GM12878 (cell line): ENCODE measurements at regions not wholly inside any gene's neighbourhood (a gene's known extent, or its start where the extent isn't known, plus 50 kb on each side); places are given as distances from the start of the nearest gene placed in this dataset.

Experiments used
- ATAC-seq: fragments of 200-7000 bp; cut with Tn5 transposase; 3 replicates; pipeline ENCODE4 v1.9.1; 2020; ENCODE audit warnings: mild to moderate bottlenecking, moderate library complexity
- BruUV-seq: library from RNA; stranded (reverse); fragments of 400-500 nt; replicated peaks from 2 replicates; lab custom pipeline; 2021; lab: Mats Ljungman, UMichigan
- CTCF ChIA-PET: fragments of 300-600 bp; sonication (Branson Sonifier 250); formaldehyde crosslinking; extraction: SDS; loops from one replicate; lab custom pipeline; 2021; ENCODE audit warnings: inconsistent platforms; lab: Yijun Ruan, JAX
- POLR2A ChIA-PET: fragments of 350-600 bp; formaldehyde crosslinking; extraction: SDS; loops from one replicate; lab custom pipeline; 2021; ENCODE audit warnings: inconsistent platforms; lab: Charles Lee
- RAD21 ChIA-PET: fragments of 300-600 bp; sonication (Branson Sonifier 250); formaldehyde crosslinking; loops from one replicate; lab custom pipeline; 2023; ENCODE audit warnings: antibody characterized with exemption; ENCODE audit not compliant: unreplicated experiment; lab: Charles Lee
- SMC1A ChIA-PET: fragments of 300-600 bp; sonication (Branson Sonifier 250); formaldehyde crosslinking; loops from one replicate; lab custom pipeline; 2023; ENCODE audit not compliant: unreplicated experiment, uncharacterized antibody; lab: Charles Lee
- DNase-seq: peaks from one replicate; pipeline ENCODE4 v3.0.0-alpha.2; 2011; ENCODE audit warnings: low read depth, low spot score
- FAIRE-seq: peaks from 3 replicates; lab custom pipeline; 2011; peaks lifted over from hg19 to GRCh38; lab: Jason Lieb, UNC
- H2AFZ ChIP-seq: 2 replicates; pipeline ENCODE4 v1.6.0; 2011; ENCODE audit warnings: low read depth, low read length, control low read depth; ENCODE audit not compliant: control insufficient read depth
- H3K27ac ChIP-seq: 2 replicates; pipeline ENCODE4 v1.5.1; 2011; ENCODE audit warnings: control low read depth; ENCODE audit not compliant: control insufficient read depth, insufficient read depth
- H3K27me3 ChIP-seq, 2 experiments: replicated peaks in 1 of 2; 2 replicates each; pipeline versions ENCODE4 v1.6.0 to v1.6.1; 2011; ENCODE audit warnings: low read length in 1 of 2; ENCODE audit not compliant: control insufficient read depth in 2 of 2, insufficient read depth in 2 of 2
- H3K36me3 ChIP-seq, 2 experiments: 2 replicates each; pipeline ENCODE4 v1.5.1; 2011; ENCODE audit warnings: low read length in 1 of 2; ENCODE audit not compliant: control insufficient read depth in 2 of 2, insufficient read depth in 2 of 2
- H3K4me1 ChIP-seq: 2 replicates; pipeline ENCODE4 v1.6.1; 2011; ENCODE audit warnings: mild to moderate bottlenecking, low read length, moderate library complexity, mixed read lengths; ENCODE audit not compliant: control insufficient read depth, insufficient read depth
- H3K4me2 ChIP-seq: 2 replicates; pipeline ENCODE4 v1.6.0; 2011; ENCODE audit warnings: control low read depth; ENCODE audit not compliant: control insufficient read depth, insufficient read depth
- H3K4me3 ChIP-seq: fragments of 200-600 bp; sonication (generic); 2 replicates; pipeline ENCODE4 v1.5.1; 2016
- H3K79me2 ChIP-seq: 2 replicates; pipeline ENCODE4 v1.6.0; 2011; ENCODE audit warnings: low read length; ENCODE audit not compliant: control insufficient read depth, insufficient read depth
- H3K9ac ChIP-seq: 2 replicates; pipeline ENCODE4 v1.8.0; 2011; ENCODE audit warnings: low read length, control low read depth, mixed read lengths; ENCODE audit not compliant: control insufficient read depth, insufficient read depth
- H3K9me3 ChIP-seq: replicated peaks from 3 replicates; pipeline ENCODE4 v1.5.1; 2011; ENCODE audit warnings: mild to moderate bottlenecking, low read length; ENCODE audit not compliant: control insufficient read depth, insufficient read depth
- H4K20me1 ChIP-seq: 2 replicates; pipeline ENCODE4 v1.6.0; 2011; ENCODE audit not compliant: control insufficient read depth, insufficient read depth
- BHLHE40 ChIP-seq, 2 experiments: fragments of 450-650 bp in 1 of 2; IDR thresholded peaks; 2 replicates each; pipeline ENCODE4 v1.6.1; 2011 to 2017; ENCODE audit warnings: low read depth in 2 of 2, borderline replicate concordance in 1 of 2, improper control_type of control experiment in 1 of 2, low read length in 1 of 2, mild to moderate bottlenecking in 1 of 2
- CEBPB ChIP-seq, 2 experiments: fragments of 150-350 bp in 1 of 2; IDR thresholded peaks; 2 replicates each; pipeline ENCODE4 v1.6.1; 2012 to 2014; ENCODE audit warnings: low read depth in 2 of 2, low read length in 2 of 2, borderline replicate concordance in 1 of 2, inconsistent platforms in 1 of 2
- CREM ChIP-seq: IDR thresholded peaks from 2 replicates; pipeline ENCODE4 v1.6.1; 2014; ENCODE audit warnings: antibody characterized with exemption, low read depth
- JUND ChIP-seq: IDR thresholded peaks from 2 replicates; pipeline ENCODE4 v1.6.1; 2012; ENCODE audit warnings: low read depth, mild to moderate bottlenecking, low read length, improper control_type of control experiment, moderate library complexity
- NFIC ChIP-seq: IDR thresholded peaks from 2 replicates; pipeline ENCODE4 v1.6.1; 2012; ENCODE audit warnings: low read depth, mild to moderate bottlenecking, inconsistent platforms, low read length, moderate library complexity
- NKRF ChIP-seq: fragments of 450-650 bp; conservative IDR thresholded peaks from 2 replicates; pipeline ENCODE4 v1.6.1; 2017; ENCODE audit warnings: mild to moderate bottlenecking, moderate library complexity
- POLR2AphosphoS5 ChIP-seq: IDR thresholded peaks from 2 replicates; pipeline ENCODE4 v1.6.1; 2011; ENCODE audit warnings: mild to moderate bottlenecking, low read length, inconsistent platforms
- RELB ChIP-seq: fragments of 450-650 bp; IDR thresholded peaks from 2 replicates; pipeline ENCODE4 v1.6.1; 2017; ENCODE audit warnings: low read depth, mild to moderate bottlenecking, moderate library complexity
- RUNX3 ChIP-seq: IDR thresholded peaks from 2 replicates; pipeline ENCODE4 v1.6.1; 2012; ENCODE audit warnings: low read length, inconsistent platforms
- SMAD5 ChIP-seq: IDR thresholded peaks from 2 replicates; pipeline ENCODE4 v1.6.1; 2016; ENCODE audit warnings: antibody characterized with exemption, low read depth
- STAT3 ChIP-seq: IDR thresholded peaks from 2 replicates; pipeline ENCODE4 v1.6.1; 2011; ENCODE audit warnings: low read depth, low read length, improper control_type of control experiment
- SUZ12 ChIP-seq: fragments of 200-600 bp; sonication (generic); IDR thresholded peaks from one replicate; pipeline ENCODE4 v1.6.1; 2018; ENCODE audit warnings: antibody characterized with exemption, mild to moderate bottlenecking; ENCODE audit not compliant: unreplicated experiment
- TCF3 ChIP-seq: IDR thresholded peaks from 2 replicates; pipeline ENCODE4 v1.6.1; 2012; ENCODE audit warnings: low read depth, mild to moderate bottlenecking, low read length, borderline replicate concordance; ENCODE audit not compliant: insufficient read depth
- ZBED1 ChIP-seq: IDR thresholded peaks from 2 replicates; pipeline ENCODE4 v1.6.1; 2016; ENCODE audit warnings: borderline replicate concordance
- ZNF207 ChIP-seq: fragments of 450-650 bp; IDR thresholded peaks from 2 replicates; pipeline ENCODE4 v1.6.1; 2014; ENCODE audit warnings: antibody characterized with exemption, mild to moderate bottlenecking, borderline replicate concordance
- WGBS: methylation state at CpG from one replicate; pipeline ENCODE4 v1.1.6; 2016; ENCODE audit warnings: low lambda C conversion rate; ENCODE audit not compliant: insufficient replicate concordance, insufficient coverage; ENCODE audit errors: missing lambda C conversion rate; 5-methylcytosine and 5-hydroxymethylcytosine counted together
- in situ Hi-C: fragments of 300-500 bp; cut with MboI; formaldehyde crosslinking; loops from 9 replicates; pipeline ENCODE4 v1.14.3; 2018; ENCODE audit warnings: mixed read lengths
- intact Hi-C: fragments of 100-400 bp; cut with micrococcal nuclease; formaldehyde crosslinking; loops from one replicate; pipeline ENCODE4 v1.14.2; 2022; ENCODE audit not compliant: unreplicated experiment
- TF ChIP-seq, protein P1 (sequence below): IDR thresholded peaks from 2 replicates; pipeline ENCODE4 v1.6.1; 2011; ENCODE audit warnings: borderline replicate concordance, low read depth, mild to moderate bottlenecking, moderate library complexity, mixed read lengths, low read length; ENCODE audit not compliant: insufficient read depth; ENCODE audit errors: extremely low read length

DNA sequence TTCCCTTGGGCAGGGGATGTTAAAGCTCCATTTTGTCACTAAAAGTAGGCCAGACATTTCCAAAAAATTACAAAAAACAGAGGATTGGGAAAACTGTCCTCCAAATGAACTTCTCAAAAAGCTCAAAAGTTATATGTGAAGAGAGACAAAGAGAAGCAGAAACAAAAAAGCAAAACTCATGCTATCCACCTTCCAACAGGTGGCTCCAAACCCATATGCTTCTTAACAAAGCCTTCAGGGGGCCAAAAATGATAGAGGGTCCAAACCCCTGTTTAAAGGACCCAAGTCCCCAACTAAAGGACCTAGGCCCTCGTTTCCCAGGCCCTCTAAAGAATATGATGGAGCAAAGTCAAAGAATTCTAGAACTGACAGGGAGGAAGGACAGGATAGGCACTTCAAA, 146.7 kb downstream of the AASDHPPT start:
- no peak overlapping the region for H3K9ac ChIP-seq
- H3K27me3 ChIP-seq = no peaks in the 10 kb centered on the region
- H3K36me3 ChIP-seq = no peaks in the 10 kb centered on the region
- in situ Hi-C loops (no loop called here), intact Hi-C loops (no loop called here)
- DNase-seq (no peak), FAIRE-seq (no peak), ATAC-seq (no peak)
- POLR2A ChIA-PET = no interaction called here
- H3K9me3 ChIP-seq = no peaks in the 10 kb centered on the region; the same call in 2 of the 3 replicates
- no peak overlapping the region for H3K4me2 ChIP-seq
- BruUV-seq = no TSS peak
- SMC1A ChIA-PET = interaction anchor here (0.8 to 1.5 kb wide), 4 partner anchors 18 to 446 kb away, joined by 3 to 4 read pairs (median 3); no protein-coding TSS in a partner anchor
- H3K27ac ChIP-seq = no peak overlapping the region
- H3K4me1 ChIP-seq = no peaks in the 10 kb centered on the region
- H3K4me3 ChIP-seq = no peak overlapping the region
- WGBS = 0% methylated on average over 1 of the region's 1 CpG
- TF ChIP-seq NKRF (no peak), RUNX3 (no peak), ZNF207 (no peak), ZBED1 (no peak), STAT3 (no peak), TCF3 (no peak), RELB (no peak), NFIC (no peak), JUND (no peak), CEBPB (IDR thresholded peaks at IDR 0.05; ENCODE audit: borderline replicate concordance in 1 of 2, low read depth in 2 of 2, low read length in 2 of 2) (no peak), POLR2AphosphoS5 (no peak), SUZ12 (no peak), BHLHE40 (IDR thresholded peaks at IDR 0.05; ENCODE audit: borderline replicate concordance in 1 of 2, low read depth in 2 of 2, low read length in 1 of 2) (no peak), SMAD5 (no peak), CREM (no peak)
- TF ChIP-seq, protein P1, sequence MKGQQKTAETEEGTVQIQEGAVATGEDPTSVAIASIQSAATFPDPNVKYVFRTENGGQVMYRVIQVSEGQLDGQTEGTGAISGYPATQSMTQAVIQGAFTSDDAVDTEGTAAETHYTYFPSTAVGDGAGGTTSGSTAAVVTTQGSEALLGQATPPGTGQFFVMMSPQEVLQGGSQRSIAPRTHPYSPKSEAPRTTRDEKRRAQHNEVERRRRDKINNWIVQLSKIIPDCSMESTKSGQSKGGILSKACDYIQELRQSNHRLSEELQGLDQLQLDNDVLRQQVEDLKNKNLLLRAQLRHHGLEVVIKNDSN = no peak
- CTCF ChIA-PET = interaction anchor here (0.7 kb wide), 2 partner anchors 73 to 83 kb away, joined by 3 to 4 read pairs; no protein-coding TSS in a partner anchor
- no peaks in the 10 kb centered on the region for H4K20me1 ChIP-seq
- RAD21 ChIA-PET = interaction anchor here (1.1 kb wide), 1 partner anchor 11 kb away, joined by 3 read pairs; no protein-coding TSS in a partner anchor
- H3K79me2 ChIP-seq = no peaks in the 10 kb centered on the region
- no peak overlapping the region for H2AFZ ChIP-seq
